Endothelial cell of umbilical vein (primary cell): ENCODE measurements at regions not wholly inside any gene's neighbourhood (a gene's known extent, or its start where the extent isn't known, plus 50 kb on each side); places are given as distances from the start of the nearest gene placed in this dataset.

Source experiments
- BruUV-seq: library from RNA; stranded (reverse); fragments of 400-500 nt; replicated peaks from 2 replicates; lab custom pipeline; 2021; lab: Mats Ljungman, UMichigan
- CTCF ChIA-PET: fragments of 300-600, 350-600 bp; sonication (Branson Sonifier 250); formaldehyde crosslinking; loops from one replicate; lab custom pipeline; 2021; ENCODE audit warnings: antibody characterized with exemption, inconsistent platforms; lab: Charles Lee
- POLR2A ChIA-PET: fragments of 300-600, 350-600 bp; sonication (Branson Sonifier 250); formaldehyde crosslinking; loops from one replicate; lab custom pipeline; 2021; ENCODE audit warnings: antibody characterized with exemption, inconsistent platforms; lab: Charles Lee
- DNase-seq: peaks from one replicate; pipeline ENCODE4 v3.0.0-alpha.2; 2011; ENCODE audit warnings: low read depth, low spot score
- FAIRE-seq: peaks from 2 replicates; lab custom pipeline; 2011; peaks lifted over from hg19 to GRCh38; lab: Jason Lieb, UNC
- H2AFZ ChIP-seq: 2 replicates; pipeline ENCODE4 v1.6.0; 2012; ENCODE audit warnings: low read depth, low read length, control low read depth, inconsistent platforms
- H3K27ac ChIP-seq: 2 replicates; pipeline ENCODE4 v1.5.1; 2011; ENCODE audit warnings: low read depth, mild to moderate bottlenecking, control low read depth, low read length, moderate library complexity; ENCODE audit not compliant: insufficient read depth
- H3K27me3 ChIP-seq, 2 experiments: 2 replicates each; pipeline versions ENCODE4 v1.6.0 to v1.6.1; 2011; ENCODE audit warnings: low read length in 2 of 2, mixed read lengths in 1 of 2; ENCODE audit not compliant: control insufficient read depth in 2 of 2, insufficient read depth in 2 of 2
- H3K36me3 ChIP-seq, 2 experiments: 2 replicates in 1 of 2; 3 replicates in 1 of 2; pipeline ENCODE4 v1.5.1; 2011; ENCODE audit warnings: low read length in 2 of 2, mild to moderate bottlenecking in 1 of 2, moderate library complexity in 1 of 2; ENCODE audit not compliant: control insufficient read depth in 2 of 2, insufficient read depth in 2 of 2; ENCODE audit errors: extremely low read depth in 1 of 2
- H3K4me1 ChIP-seq: 3 replicates; pipeline ENCODE4 v1.5.1; 2011; ENCODE audit warnings: mild to moderate bottlenecking, low read length; ENCODE audit not compliant: control insufficient read depth, insufficient read depth; ENCODE audit errors: extremely low read depth
- H3K4me2 ChIP-seq: 2 replicates; pipeline ENCODE4 v1.6.1; 2011; ENCODE audit warnings: low read length, control low read depth, mixed read lengths; ENCODE audit not compliant: insufficient read depth
- H3K4me3 ChIP-seq, 3 experiments: fragments of 200-600 bp in 1 of 3; sonication (generic), shearing (Covaris generic) in 1 of 3; replicated peaks in 1 of 3; 2 replicates each; pipeline ENCODE4 v1.5.1; 2011 to 2016; ENCODE audit warnings: control low read depth in 3 of 3, low read length in 3 of 3, mild to moderate bottlenecking in 2 of 3, inconsistent platforms in 1 of 3, low read depth in 1 of 3, moderate library complexity in 1 of 3; ENCODE audit not compliant: insufficient read depth in 1 of 3
- H3K79me2 ChIP-seq: 2 replicates; pipeline ENCODE4 v1.6.0; 2012; ENCODE audit warnings: low read length, inconsistent platforms; ENCODE audit not compliant: control insufficient read depth, insufficient read depth
- H3K9ac ChIP-seq: replicated peaks from 2 replicates; pipeline ENCODE3; 2011; ENCODE audit warnings: low read length, control low read depth; ENCODE audit not compliant: insufficient read depth; ENCODE audit errors: extremely low read depth
- H3K9me1 ChIP-seq: replicated peaks from 3 replicates; pipeline ENCODE4 v1.6.0; 2011; ENCODE audit warnings: mild to moderate bottlenecking, low read length; ENCODE audit not compliant: control insufficient read depth, insufficient read depth; ENCODE audit errors: extremely low read depth
- H3K9me3 ChIP-seq: replicated peaks from 2 replicates; pipeline ENCODE4 v1.5.1; 2012; ENCODE audit warnings: low read length, inconsistent platforms; ENCODE audit not compliant: control insufficient read depth, insufficient read depth
- H4K20me1 ChIP-seq: replicated peaks from 2 replicates; pipeline ENCODE3; 2011; ENCODE audit warnings: mild to moderate bottlenecking, low read length; ENCODE audit not compliant: control insufficient read depth, insufficient read depth; ENCODE audit errors: extremely low read depth
- EZH2 ChIP-seq: IDR thresholded peaks from 2 replicates; pipeline ENCODE4 v1.6.1; 2012; ENCODE audit warnings: borderline replicate concordance, low read depth, mild to moderate bottlenecking, moderate library complexity, low read length, inconsistent platforms; ENCODE audit not compliant: severe bottlenecking
- FOS ChIP-seq: IDR thresholded peaks from 2 replicates; pipeline ENCODE4 v1.6.1; 2011; ENCODE audit warnings: mild to moderate bottlenecking, low read length, moderate library complexity, borderline replicate concordance; ENCODE audit not compliant: insufficient read depth
- GATA2 ChIP-seq: IDR thresholded peaks from 2 replicates; pipeline ENCODE4 v1.7.0; 2011; ENCODE audit warnings: low read depth, mild to moderate bottlenecking, moderate library complexity, mixed read lengths, low read length; ENCODE audit not compliant: insufficient read length, insufficient read depth
- JUN ChIP-seq: IDR thresholded peaks from 2 replicates; pipeline ENCODE4 v1.6.1; 2011; ENCODE audit warnings: borderline replicate concordance, low read depth; ENCODE audit not compliant: insufficient read length, insufficient read depth
- MYC ChIP-seq: IDR thresholded peaks from one replicate; pipeline ENCODE4 v1.6.1; 2011; ENCODE audit warnings: mild to moderate bottlenecking, low read depth, low read length
- POLR2A ChIP-seq: IDR thresholded peaks from 2 replicates; pipeline ENCODE4 v1.6.1; 2012; ENCODE audit warnings: low read depth, mild to moderate bottlenecking, control low read depth, low read length
- POLR2AphosphoS5 ChIP-seq: IDR thresholded peaks from 2 replicates; pipeline ENCODE4 v1.6.1; 2012; ENCODE audit warnings: low read depth, mild to moderate bottlenecking, control low read depth, low read length, moderate library complexity; ENCODE audit not compliant: insufficient read depth
- dilution Hi-C: fragments of 300-500 bp; cut with MboI; formaldehyde crosslinking; loops from one replicate; pipeline ENCODE4 v1.15.0; 2019; ENCODE audit warnings: low sequenced_read_pairs; ENCODE audit not compliant: extremely low pct_ligation_motif_present
- intact Hi-C: fragments of 100-400 bp; cut with micrococcal nuclease; formaldehyde crosslinking; loops from one replicate; pipeline ENCODE4 v1.10.0; 2022
- TF ChIP-seq, protein P1 (sequence below), 2 donors: IDR thresholded peaks; 1 replicate in 1 of 2; 2 replicates in 1 of 2; pipeline ENCODE4 v1.5.1; 2011; ENCODE audit warnings: low read length in 2 of 2, mild to moderate bottlenecking in 2 of 2, moderate library complexity in 2 of 2, control low read depth in 1 of 2, inconsistent platforms in 1 of 2, low read depth in 1 of 2; ENCODE audit not compliant: insufficient read depth in 1 of 2; ENCODE audit errors: extremely low read depth in 1 of 2
- TF ChIP-seq, protein P2 (sequence below): IDR thresholded peaks from 2 replicates; pipeline ENCODE4 v1.6.1; 2011; ENCODE audit not compliant: insufficient read depth, insufficient read length

DNA sequence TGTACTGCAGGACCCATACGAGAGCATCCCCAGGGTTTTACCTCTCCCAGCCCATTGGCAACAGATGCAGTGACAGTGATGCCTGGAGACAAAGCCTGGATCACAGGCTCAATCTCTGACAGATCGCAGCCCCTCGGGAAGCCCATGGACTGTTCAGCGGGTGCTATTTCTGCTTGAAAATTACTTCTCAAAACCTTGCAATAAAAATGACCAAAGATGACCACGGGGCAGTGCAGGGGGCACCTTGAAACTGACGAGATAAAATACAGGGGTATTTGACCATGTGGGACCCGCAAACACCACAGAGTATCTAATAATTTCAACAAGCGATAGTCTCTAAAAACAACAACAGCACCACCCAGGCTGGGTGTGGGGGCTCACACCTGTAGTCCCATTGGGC, 118.3 kb downstream of the C16orf95 start:
- dilution Hi-C loops = no loop called here
- no peaks in the 10 kb centered on the region for H3K36me3 ChIP-seq
- H3K27me3 ChIP-seq = peaks cover 0 to 3% of the 10 kb centered on the region in 2 experiments
- no peaks in the 10 kb centered on the region for H3K4me1 ChIP-seq
- DNase-seq (no peak), FAIRE-seq (no peak)
- no peak overlapping the region for H3K4me2 ChIP-seq
- H3K79me2 ChIP-seq = no peaks in the 10 kb centered on the region
- H3K9me3 ChIP-seq = no peaks in the 10 kb centered on the region
- H3K4me3 ChIP-seq = no peak overlapping the region
- H3K9me1 ChIP-seq = no peaks in the 10 kb centered on the region
- H3K9ac ChIP-seq = no peak overlapping the region
- no peak overlapping the region for H2AFZ ChIP-seq
- POLR2A ChIA-PET = no interaction called here
- CTCF ChIA-PET = no interaction called here
- no TSS peak for BruUV-seq
- intact Hi-C loops = no loop called here
- no peaks in the 10 kb centered on the region for H4K20me1 ChIP-seq
- TF ChIP-seq, protein P1, sequence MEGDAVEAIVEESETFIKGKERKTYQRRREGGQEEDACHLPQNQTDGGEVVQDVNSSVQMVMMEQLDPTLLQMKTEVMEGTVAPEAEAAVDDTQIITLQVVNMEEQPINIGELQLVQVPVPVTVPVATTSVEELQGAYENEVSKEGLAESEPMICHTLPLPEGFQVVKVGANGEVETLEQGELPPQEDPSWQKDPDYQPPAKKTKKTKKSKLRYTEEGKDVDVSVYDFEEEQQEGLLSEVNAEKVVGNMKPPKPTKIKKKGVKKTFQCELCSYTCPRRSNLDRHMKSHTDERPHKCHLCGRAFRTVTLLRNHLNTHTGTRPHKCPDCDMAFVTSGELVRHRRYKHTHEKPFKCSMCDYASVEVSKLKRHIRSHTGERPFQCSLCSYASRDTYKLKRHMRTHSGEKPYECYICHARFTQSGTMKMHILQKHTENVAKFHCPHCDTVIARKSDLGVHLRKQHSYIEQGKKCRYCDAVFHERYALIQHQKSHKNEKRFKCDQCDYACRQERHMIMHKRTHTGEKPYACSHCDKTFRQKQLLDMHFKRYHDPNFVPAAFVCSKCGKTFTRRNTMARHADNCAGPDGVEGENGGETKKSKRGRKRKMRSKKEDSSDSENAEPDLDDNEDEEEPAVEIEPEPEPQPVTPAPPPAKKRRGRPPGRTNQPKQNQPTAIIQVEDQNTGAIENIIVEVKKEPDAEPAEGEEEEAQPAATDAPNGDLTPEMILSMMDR (IDR thresholded peaks at IDR 0.05; ENCODE audit: extremely low read depth in 1 of 2, insufficient read depth in 1 of 2, low read depth in 1 of 2, low read length in 2 of 2) = no peak
- TF ChIP-seq, protein P2, sequence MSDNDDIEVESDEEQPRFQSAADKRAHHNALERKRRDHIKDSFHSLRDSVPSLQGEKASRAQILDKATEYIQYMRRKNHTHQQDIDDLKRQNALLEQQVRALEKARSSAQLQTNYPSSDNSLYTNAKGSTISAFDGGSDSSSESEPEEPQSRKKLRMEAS = no peak
- TF ChIP-seq MYC (no peak), FOS (no peak), EZH2 (no peak), POLR2AphosphoS5 (no peak), JUN (no peak), GATA2 (no peak), POLR2A (no peak)
- H3K27ac ChIP-seq = no peak overlapping the region
